ENCODE measurements at regions not wholly inside any gene's neighbourhood (a gene's known extent, or its start where the extent isn't known, plus 50 kb on each side); places are given as distances from the start of the nearest gene placed in this dataset.

- Histone ChIP-seq H3K9me3 (replicated peaks; ENCODE audit: control insufficient read depth, insufficient read depth, low read length) (peaks cover 4% of the 10 kb centered on the region), H3K36me3 (ENCODE audit: control insufficient read depth in 2 of 2, insufficient read depth in 2 of 2, low read length in 1 of 2) (no peaks in the 10 kb centered on the region), H3K4me2 (ENCODE audit: control insufficient read depth, insufficient read depth) (no peak overlapping the region), H3K79me2 (ENCODE audit: control insufficient read depth, insufficient read depth, low read length) (no peaks in the 10 kb centered on the region), H3K4me3 (no peak overlapping the region), H3K9ac (ENCODE audit: control insufficient read depth, insufficient read depth, low read length) (no peak overlapping the region), H4K20me1 (ENCODE audit: control insufficient read depth, insufficient read depth) (no peaks in the 10 kb centered on the region), H2AFZ (ENCODE audit: control insufficient read depth, low read depth, low read length) (no peak overlapping the region), H3K4me1 (ENCODE audit: control insufficient read depth, insufficient read depth, low read length) (peaks cover 13% of the 10 kb centered on the region), H3K27ac (ENCODE audit: control insufficient read depth, insufficient read depth) (no peak overlapping the region), H3K27me3 (replicated peaks in 1 of 2; ENCODE audit: control insufficient read depth in 2 of 2, insufficient read depth in 2 of 2, low read length in 1 of 2) (no peaks in the 10 kb centered on the region)
- WGBS (ENCODE audit: insufficient coverage, insufficient replicate concordance, low lambda C conversion rate, missing lambda C conversion rate): 45% methylated on average over 11 of the region's 12 CpGs
- SMC1A ChIA-PET (ENCODE audit: uncharacterized antibody, unreplicated experiment): no interaction called here
- in situ Hi-C loops (cut with MboI): no loop called here
- TF ChIP-seq CHD2 (IDR thresholded peaks at IDR 0.05; ENCODE audit: borderline replicate concordance, low read depth, low read length) (no peak), RAD51 (IDR thresholded peaks at IDR 0.05) (no peak), RAD21 (IDR thresholded peaks at IDR 0.05; ENCODE audit: insufficient read depth, low read depth, low read length) (no peak), SUZ12 (IDR thresholded peaks at IDR 0.05; ENCODE audit: unreplicated experiment) (no peak), YY1 (IDR thresholded peaks at IDR 0.05; ENCODE audit: low read depth, low read length) (no peak)
- DNase-seq (ENCODE audit: low read depth, low spot score) (no peak), FAIRE-seq (no peak), ATAC-seq (no peak)
- intact Hi-C loops (cut with micrococcal nuclease; ENCODE audit: unreplicated experiment): no loop called here
- RAD21 ChIA-PET (ENCODE audit: unreplicated experiment): interaction anchor here (0.7 kb wide), 1 partner anchor 243 kb away, joined by 3 read pairs; no protein-coding TSS in a partner anchor
- no TSS peak for BruUV-seq (replicated peaks)
- POLR2A ChIA-PET: no interaction called here
- CTCF ChIA-PET: no interaction called here
These were observed 59.3 kb upstream of the NECTIN1 start for GRCh38 chr11:119788096-119788883.

- ChIA-PET CTCF (no interaction called here), SMC1A (ENCODE audit: uncharacterized antibody, unreplicated experiment) (no interaction called here), POLR2A (no interaction called here), RAD21 (ENCODE audit: unreplicated experiment) (no interaction called here)
- Histone ChIP-seq H3K4me1 (ENCODE audit: control insufficient read depth, insufficient read depth, low read length) (peaks cover 13% of the 10 kb centered on the region), H2AFZ (ENCODE audit: control insufficient read depth, low read depth, low read length) (no peak overlapping the region), H3K79me2 (ENCODE audit: control insufficient read depth, insufficient read depth, low read length) (no peaks in the 10 kb centered on the region), H3K27ac (ENCODE audit: control insufficient read depth, insufficient read depth) (no peak overlapping the region), H3K9ac (ENCODE audit: control insufficient read depth, insufficient read depth, low read length) (no peak overlapping the region), H3K4me3 (no peak overlapping the region), H3K9me3 (replicated peaks; ENCODE audit: control insufficient read depth, insufficient read depth, low read length) (peaks cover 4% of the 10 kb centered on the region), H3K4me2 (ENCODE audit: control insufficient read depth, insufficient read depth) (peak overlapping the region; percentile 45; the same call in 1 of the 2 replicates), H4K20me1 (ENCODE audit: control insufficient read depth, insufficient read depth) (no peaks in the 10 kb centered on the region), H3K36me3 (ENCODE audit: control insufficient read depth in 2 of 2, insufficient read depth in 2 of 2, low read length in 1 of 2) (peaks cover 0 to 2% of the 10 kb centered on the region in 2 experiments; a peak in 1 of 4 replicates), H3K27me3 (replicated peaks in 1 of 2; ENCODE audit: control insufficient read depth in 2 of 2, insufficient read depth in 2 of 2, low read length in 1 of 2) (no peaks in the 10 kb centered on the region)
- BruUV-seq (replicated peaks): no TSS peak
- 40% methylated on average over 6 of the region's 6 CpGs for WGBS (ENCODE audit: insufficient coverage, insufficient replicate concordance, low lambda C conversion rate, missing lambda C conversion rate)
- ATAC-seq: no peak
- in situ Hi-C loops (cut with MboI): no loop called here
- no peak for DNase-seq (ENCODE audit: low read depth, low spot score)
- FAIRE-seq: no peak
- intact Hi-C loops (cut with micrococcal nuclease; ENCODE audit: unreplicated experiment): no loop called here
- no peak for TF ChIP-seq PML (IDR thresholded peaks at IDR 0.05; ENCODE audit: low read length)
- no peak for TF ChIP-seq YBX1 (IDR thresholded peaks at IDR 0.05)
- TF ChIP-seq ZZZ3 (IDR thresholded peaks at IDR 0.05; ENCODE audit: control insufficient read depth, insufficient read length, low read depth): no peak
These were observed 58.1 kb upstream of the NECTIN1 start for GRCh38 chr11:119787074-119787461.
